Adrenal gland (tissue), 5 donors: ENCODE measurements at regions not wholly inside any gene's neighbourhood (a gene's known extent, or its start where the extent isn't known, plus 50 kb on each side); places are given as distances from the start of the nearest gene placed in this dataset.
"Not testable (repeated sequence)": the region's sequence is repeated elsewhere in the genome, so short reads cannot be mapped to it uniquely, and the experiment has no call there.

Experiments used
- CTCF ChIP-seq, 6 experiments: fragments of 450-650 bp in 4 of 6; fragments of 200-600 bp in 2 of 6; sonication (generic) in 1 of 6; IDR thresholded peaks; 1 replicate in 5 of 6; 2 replicates in 1 of 6; pipeline versions ENCODE4 v1.5.1 to v1.8.0; 2016 to 2021; ENCODE audit warnings: antibody characterized with exemption in 6 of 6, mild to moderate bottlenecking in 2 of 6, moderate library complexity in 1 of 6
- POLR2A ChIP-seq, 2 donors: fragments of 450-650 bp; IDR thresholded peaks; one replicate each; pipeline ENCODE4 v1.6.1; 2017; ENCODE audit warnings: antibody characterized with exemption in 2 of 2, mild to moderate bottlenecking in 2 of 2, moderate library complexity in 1 of 2
- donor health status: DM: no; HTN: no; CAD: no.

GRCh38 chr17:28264902-28265548, 54.0 kb upstream of the TMEM97 start:
- TF ChIP-seq CTCF, POLR2A (IDR thresholded peaks at IDR 0.05): not testable (repeated sequence)
